ELF-1 (cell line): ENCODE measurements at regions not wholly inside any gene's neighbourhood (a gene's known extent, or its start where the extent isn't known, plus 50 kb on each side); places are given as distances from the start of the nearest gene placed in this dataset.
A peak's percentile ranks its signal among the peaks of the same experiment; 100 is the strongest.
"Not testable (repeated sequence)": the region's sequence is repeated elsewhere in the genome, so short reads cannot be mapped to it uniquely, and the experiment has no call there.

Experiments
- DNase-seq: peaks from one replicate; pipeline ENCODE4 v3.0.0-alpha.2; 2016; ENCODE audit warnings: low read depth, low spot score

DNA sequence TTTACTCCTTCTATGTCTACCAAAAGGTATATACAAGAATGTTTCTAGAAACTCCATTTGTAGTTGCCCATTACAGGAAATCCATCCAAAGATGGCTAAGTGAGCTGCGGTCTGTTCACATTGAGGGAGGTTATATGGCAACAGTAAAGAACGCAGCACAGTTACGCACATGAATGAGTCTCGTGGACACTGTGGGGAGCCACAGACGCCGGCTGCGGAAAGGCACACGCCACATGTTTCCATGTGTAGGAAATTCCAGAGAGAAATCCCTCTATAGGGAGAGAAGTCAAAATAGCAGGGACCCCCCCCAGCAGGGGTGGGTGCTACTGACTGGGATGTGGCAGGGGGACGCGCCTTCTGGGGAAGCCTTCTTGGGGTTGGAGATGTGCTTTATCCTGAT, 139.0 kb upstream of the NCOR2 start:
- DNase-seq = no peak

DNA sequence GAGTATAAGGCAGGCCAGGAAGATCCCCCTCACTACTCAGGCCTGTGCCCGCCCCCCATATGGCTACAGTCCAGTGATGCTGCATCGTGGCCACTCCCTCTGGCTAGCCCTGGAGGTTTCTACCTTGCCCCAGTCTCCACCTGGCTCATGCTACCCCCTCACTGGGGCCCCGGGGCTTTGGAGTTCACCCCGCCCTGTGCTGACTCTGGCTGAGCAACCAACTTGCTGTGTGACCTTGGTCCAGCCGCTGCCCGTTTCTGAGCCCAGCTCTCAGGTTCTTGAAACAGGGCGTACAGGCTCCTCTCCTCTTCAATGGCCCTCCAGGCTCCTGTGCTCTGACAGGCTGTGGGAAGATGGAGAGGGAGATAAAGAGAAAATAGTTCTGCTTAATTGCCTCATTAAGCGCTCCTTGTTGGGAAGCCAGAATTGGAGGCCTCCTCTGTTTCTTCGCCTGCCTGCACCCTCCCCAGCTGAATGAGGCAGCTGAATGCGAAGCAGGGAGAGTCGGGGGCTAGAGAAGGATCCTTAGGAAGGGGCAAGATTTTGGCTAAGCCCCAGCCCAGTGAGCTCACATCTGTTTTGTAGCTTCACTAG, 138.2 kb upstream of the NCOR2 start:
- DNase-seq = peak; percentile 86

DNA sequence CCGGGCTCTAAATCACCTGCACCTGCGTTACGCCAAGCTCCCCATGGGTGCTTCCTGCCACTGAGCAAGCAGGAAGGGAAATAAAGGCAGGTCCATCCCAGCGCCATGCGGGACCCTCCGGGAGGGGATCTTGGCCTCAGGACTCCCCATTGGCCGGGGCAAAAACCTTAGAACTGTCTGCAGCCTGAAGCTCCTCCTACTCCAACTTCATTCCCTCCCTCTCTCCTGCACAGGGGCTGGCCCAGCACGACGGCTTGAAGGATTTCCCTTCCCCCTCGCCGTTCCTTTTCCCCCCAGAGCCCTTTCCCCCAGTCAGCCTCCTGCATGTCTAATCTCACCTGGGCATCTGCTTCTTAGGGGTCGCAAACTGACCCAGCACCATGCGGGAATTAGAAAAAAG, 137.2 kb upstream of the NCOR2 start:
- DNase-seq = no peak

DNA sequence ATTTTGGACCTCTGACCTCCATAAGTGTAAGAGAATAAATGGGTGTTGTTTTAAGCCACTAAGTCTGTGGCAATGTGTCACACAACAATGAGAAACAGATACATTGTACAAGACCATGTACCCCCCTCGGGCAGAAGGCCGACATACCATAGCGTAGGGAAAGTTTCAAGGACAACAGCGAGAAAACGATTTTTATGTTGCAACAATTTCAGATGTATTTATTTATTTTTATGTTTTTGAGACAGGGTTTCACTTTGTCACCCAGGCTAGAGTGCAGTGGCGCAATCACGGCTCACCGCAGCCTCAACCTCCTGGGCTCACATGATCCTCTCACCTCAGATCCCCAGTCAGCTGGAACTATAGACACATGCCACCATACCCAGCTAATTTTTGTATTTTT, 136.4 kb upstream of the NCOR2 start:
- no peak for DNase-seq

DNA sequence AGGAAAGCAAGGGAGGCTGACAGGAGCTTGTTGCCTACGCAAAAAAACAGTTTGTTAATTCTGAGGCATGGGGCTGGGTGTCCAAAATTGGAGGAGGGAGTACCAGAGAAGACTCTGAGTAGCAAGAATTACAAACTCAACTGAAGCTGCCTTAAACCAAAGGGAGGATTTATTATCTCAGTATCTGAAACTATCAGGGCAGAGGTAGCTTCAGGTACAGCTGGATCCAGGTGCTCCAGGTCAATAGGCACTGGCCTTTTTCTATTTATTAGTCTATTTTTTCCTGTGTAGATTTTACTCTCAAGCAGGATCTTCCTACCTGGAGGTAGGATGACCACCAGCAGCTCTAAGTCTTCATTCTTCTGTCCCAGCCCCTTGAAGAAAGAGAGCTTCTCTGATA, 135.3 kb upstream of the NCOR2 start:
- DNase-seq = no peak

GRCh38 chr12:124700810-124701592, 133.6 kb upstream of the NCOR2 start:
- DNase-seq = peak; percentile 79

- DNase-seq = no peak
Observed at GRCh38 chr12:124699909-124700308, 132.5 kb upstream of the NCOR2 start.

DNA sequence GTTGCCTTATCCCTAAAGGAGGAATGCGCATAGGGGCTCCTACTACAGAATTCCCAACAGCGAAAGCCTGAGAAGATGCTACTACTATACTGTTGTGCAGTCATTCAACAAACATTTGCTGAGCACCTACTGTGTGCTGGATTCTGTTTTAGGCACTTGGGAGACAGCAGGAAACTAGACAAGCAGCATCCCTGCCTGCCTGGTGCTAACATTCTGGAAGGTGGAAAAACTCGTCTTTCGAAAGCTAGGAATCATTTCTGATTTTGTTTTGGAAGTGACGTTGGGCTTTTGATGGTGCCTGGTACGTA, 131.5 kb upstream of the NCOR2 start:
- DNase-seq = no peak

GRCh38 chr12:124698211-124698997, 131.0 kb upstream of the NCOR2 start:
- no peak for DNase-seq

- DNase-seq = not testable (repeated sequence)
Observed at GRCh38 chr12:124697722-124698121, 130.3 kb upstream of the NCOR2 start.

- DNase-seq = no peak
Observed at GRCh38 chr12:124696693-124697476, 129.5 kb upstream of the NCOR2 start.

DNA sequence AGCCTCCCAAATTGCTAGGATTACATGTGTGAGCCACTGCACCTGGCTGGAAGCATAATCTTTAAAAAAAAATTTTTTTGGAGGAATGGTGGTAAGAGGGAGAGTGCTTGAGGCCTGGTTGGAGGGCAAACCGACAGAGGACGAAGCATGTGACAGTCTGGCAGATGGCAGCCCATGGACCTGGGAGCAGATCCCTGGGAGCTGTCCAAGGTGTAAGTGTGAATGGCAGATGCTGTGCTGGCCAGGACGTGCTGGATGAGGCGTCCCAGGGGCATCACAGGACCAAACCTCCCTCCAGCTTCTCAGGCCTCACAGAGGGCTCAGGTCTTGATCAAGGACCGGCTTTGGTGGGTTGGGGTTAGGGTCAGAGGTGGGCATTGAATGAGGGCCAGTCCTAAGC, 128.4 kb upstream of the NCOR2 start:
- no peak for DNase-seq

GRCh38 chr12:124694846-124695497, 127.6 kb upstream of the NCOR2 start:
- DNase-seq = no peak

GRCh38 chr12:124694250-124694649, 126.8 kb upstream of the NCOR2 start:
- no peak for DNase-seq

DNA sequence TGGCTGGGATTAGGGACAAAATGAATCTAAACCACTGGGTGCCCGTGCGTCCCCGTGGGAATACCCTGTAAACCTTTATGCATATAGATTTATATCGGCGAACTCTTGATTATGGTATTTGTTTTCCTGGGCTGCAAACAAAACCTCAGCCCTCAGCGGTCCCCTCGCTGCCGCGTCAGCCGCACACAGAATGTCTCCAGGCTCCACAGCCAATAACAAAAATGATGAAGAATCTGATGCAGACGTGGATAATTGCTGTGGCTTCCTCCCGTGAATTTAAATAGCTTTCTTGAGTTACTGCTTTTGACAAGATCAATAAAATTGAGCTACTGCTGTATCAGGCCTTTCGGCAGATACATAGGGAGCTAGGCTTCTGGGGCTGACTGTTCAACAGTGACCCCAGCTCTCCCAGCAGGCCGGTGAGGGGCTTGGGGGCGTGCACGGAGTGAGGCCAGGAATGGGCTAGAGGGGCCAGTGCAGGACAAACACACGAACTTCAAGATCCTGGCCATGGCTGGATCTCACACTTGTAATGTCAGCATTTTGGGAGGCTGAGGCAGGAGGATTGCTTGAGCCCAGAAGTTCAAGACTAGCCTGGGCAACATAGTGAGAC, 125.8 kb upstream of the NCOR2 start:
- no peak for DNase-seq

- no peak for DNase-seq
Observed at GRCh38 chr12:124692443-124692842, 125.0 kb upstream of the NCOR2 start.

GRCh38 chr12:124691429-124691828, 124.0 kb upstream of the NCOR2 start:
- no peak for DNase-seq

DNA sequence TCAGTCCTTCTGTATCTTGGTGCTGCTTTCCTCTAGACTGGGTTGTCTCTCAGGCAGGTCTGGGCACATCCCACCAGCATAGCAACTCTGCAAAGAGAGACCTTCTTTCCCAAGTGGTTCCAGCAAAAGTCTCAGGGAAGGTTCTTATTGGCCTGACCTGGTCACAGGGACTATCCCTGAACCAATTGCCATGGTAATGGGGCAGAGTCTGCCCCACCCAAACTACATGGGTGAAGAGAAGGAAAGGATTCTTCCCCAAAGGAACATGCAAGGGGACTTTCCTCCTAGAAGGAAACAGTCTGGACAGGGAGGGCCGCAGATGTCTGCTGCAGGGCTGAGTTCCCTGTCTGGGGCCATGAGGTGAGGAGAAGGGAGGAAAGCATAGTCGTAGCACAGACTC, 122.2 kb upstream of the NCOR2 start:
- DNase-seq = no peak

- DNase-seq = no peak
Observed at GRCh38 chr12:124688356-124688992, 121.1 kb upstream of the NCOR2 start.

- DNase-seq = peak; percentile 38
Observed at GRCh38 chr12:124687917-124688316, 120.5 kb upstream of the NCOR2 start.
